8988T (cell line): ENCODE measurements at regions not wholly inside any gene's neighbourhood (a gene's known extent, or its start where the extent isn't known, plus 50 kb on each side); places are given as distances from the start of the nearest gene placed in this dataset.
"Not testable (repeated sequence)": the region's sequence is repeated elsewhere in the genome, so short reads cannot be mapped to it uniquely, and the experiment has no call there.

ENCODE experiments used
- DNase-seq: peaks from one replicate; pipeline ENCODE4 v3.0.0; 2011

DNA sequence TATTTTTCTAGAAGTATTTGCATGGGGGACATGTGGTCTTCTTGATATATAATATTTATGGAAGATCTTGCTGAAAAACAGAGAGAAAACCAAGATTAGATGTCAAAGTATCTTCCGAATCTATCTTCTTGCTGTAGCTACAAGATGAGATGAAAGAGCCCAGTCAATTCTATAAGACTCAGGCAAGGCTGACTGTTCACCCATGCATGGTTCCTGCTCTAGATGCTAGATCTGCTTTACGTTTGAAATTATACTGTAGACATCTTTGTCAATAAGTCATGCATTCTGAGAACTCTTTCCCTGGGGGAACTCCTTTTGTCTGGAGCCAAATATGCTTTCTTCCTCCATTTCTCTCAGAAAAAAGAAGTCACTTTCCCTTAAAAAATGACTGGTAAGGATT, 1292.0 kb downstream of the XPNPEP1 start:
- DNase-seq, result no peak

DNA sequence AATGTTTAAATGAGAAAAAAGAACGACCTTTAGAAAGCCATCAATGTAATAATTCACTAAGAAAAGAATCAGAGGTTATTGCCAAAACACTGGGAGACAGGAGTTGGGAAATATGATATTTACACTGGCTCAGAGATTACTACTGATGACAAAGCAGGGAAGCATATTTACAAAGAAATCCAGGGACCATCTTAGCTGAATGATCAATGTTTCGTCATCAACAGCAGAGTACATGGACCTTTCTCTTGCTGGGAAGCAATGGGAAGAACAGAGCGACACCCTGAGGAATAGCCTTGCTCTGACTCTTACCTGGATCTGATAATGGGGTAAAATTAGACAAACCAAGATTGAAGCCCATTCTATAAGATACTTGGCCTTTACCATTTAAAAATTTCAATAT, 1293.5 kb downstream of the XPNPEP1 start:
- DNase-seq, result no peak

DNA sequence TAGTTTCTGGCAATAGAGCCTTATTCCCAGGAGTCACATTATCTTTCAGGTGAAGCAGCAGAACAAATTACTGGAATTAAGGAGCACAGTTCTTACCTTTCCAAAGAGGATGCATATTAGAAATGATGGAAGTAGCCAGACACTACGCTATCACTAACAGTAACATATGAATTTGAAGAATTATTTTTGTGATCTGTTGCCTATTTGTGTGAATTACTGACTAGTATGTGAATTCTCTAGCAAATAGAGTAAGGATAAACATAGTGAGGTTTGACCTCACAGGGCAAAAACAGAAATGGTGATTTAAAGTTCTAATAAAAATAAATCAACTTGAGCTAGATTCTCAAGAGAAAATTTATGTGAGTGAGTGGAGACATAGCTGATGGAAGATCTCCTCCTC, 1299.3 kb downstream of the XPNPEP1 start:
- DNase-seq, result no peak

DNA sequence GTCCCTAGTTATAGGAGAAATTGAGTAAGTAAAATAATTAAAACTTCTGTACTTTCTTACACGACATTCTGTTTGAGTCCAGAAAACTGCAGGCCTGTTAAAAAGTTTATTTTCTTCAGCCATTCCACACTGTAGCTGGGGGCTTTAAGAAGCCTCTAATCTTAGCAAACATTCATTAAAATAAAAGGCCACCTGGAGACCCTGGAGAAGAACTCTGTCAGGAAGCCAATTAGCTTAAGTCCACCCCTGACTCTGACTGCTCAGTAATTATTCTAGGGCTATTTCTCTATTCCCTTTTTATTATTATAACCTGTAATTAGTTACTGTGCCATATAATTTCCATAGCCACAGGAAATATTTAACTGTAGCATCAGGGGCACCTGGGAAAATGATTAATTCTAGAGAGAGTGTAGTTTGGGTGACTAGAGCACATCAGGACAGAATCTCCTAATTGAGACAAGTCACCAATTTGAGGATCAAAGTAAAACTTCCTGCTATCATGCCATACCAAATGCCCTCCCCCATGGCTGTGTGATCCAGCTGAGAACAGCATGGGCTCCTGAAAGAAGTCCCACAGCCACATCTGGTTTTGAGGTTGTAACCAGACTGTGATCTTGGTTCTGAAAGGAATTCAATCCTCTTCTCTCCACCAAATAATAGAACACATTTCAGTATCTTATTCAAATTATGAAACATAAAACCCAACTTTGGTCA, 1302.3 kb downstream of the XPNPEP1 start:
- DNase-seq, result no peak

DNA sequence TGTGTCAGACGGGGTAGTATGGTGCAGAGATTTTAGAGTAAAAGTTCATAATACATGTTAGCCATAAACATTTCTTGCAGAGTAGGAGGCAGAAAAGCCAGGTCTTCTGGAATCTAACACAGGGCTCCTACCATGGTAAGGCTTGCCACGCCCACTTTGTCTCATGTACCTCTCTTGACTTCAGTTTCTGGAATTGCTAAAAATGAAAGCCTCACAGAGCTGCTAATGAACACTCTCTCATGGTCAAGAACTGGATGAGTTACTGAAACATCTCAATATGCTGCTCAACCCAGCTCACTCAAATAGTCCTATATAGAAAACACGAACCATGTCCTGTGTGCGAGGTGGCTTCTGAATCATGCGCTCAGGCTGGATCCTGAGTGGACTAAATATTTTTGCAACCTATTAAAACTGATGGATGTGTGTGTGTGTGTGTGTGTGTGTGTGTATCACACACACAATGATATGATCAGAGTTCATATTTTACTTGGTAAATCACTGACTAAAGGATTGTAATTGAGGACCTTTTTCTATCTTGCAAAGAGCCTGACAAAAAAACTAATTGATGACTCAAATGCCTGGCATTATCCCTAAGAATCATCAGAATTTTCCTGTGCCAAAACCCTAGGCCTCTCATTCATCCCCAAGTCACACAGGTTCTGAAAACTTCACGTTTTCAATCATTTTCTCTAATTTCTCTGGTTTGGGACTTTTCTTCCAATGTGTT, 1306.6 kb downstream of the XPNPEP1 start:
- no peak for DNase-seq

DNA sequence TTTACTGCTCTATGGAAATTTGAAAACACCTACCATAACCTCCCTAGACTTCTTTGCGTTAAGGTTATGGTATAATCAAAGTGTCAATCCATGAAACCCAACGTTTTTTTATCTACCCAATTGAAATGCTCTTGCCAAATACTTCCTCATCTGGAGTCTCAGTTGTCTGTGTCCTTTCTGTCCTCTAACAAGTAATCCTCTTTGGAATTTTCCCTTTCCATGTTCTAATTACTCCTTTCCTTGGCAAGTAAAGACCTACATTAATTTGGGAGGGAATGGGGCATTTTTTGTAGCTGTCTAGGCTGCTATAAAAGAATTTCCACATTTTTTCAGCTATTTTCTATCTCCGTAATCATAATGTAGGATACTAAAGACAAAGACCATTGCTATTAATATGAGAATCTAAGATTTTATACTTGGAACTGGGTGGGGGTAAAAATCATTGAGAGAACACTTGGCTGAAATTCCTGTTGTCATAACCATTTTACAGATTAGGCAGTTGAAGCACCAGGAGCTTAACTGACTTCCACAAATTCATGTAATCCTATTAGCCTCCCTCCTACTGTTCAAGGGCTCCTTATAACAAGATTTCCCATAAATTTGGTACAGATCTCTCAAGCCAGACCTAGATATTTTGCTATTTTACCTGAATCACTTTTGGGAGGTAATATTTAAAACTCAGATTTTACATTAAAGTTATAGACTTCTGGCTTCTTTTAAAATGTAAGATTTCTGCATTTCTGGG, 1307.6 kb downstream of the XPNPEP1 start:
- DNase-seq, result no peak

DNA sequence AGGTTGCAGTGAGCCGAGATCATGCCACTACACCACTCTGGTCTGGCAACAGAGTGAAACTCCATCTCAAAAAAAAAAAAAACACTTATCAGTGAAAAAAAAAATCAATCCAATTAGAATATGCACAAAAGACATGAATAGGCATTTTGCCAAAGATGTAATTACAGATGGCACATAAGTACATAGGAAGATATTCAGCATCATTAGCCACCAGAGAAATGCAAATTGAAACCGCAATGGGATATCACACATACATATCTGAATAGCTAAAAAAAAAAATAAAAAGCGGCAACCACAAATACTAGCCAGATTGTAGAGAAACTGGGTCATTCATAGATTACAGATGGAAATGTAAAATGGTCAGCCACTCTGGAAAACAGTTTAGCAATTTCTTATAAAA, 1310.8 kb downstream of the XPNPEP1 start:
- no peak for DNase-seq

DNA sequence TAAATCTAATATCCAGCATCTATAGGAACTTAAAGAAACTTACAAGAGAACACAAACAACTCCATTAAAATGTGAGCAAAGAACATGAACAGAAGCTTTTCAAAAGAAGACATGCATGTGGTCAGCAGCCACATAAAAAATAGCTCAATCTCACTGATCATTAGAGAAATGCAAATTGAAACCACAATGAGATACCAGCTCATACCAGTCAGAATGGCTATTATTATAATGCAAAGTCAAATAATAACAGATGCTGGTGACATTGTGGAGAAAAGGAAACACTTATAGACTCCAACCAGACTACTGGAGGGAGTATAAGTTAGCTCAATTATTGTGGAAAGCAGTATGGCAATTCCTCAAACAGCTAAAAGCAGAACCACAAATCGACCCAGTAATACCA, 1314.5 kb downstream of the XPNPEP1 start:
- DNase-seq, result no peak

DNA sequence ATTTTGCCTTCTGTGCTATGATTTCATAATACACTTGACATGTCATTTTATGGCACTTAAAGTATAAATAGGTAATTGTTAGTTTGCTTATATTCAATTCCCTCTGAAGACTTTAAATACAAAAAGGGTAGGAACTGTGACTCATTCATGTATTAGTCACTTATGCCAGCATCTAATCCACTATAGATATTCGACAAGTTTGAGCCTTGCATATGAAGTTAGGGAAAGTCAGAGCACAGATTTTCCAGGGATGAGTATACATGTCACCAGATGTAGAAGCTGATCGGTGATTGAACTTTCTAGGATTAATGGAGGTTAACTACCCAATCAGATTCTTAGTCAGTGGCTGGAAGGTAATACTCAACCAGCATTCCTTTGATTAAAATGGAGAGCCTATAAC, 1321.5 kb downstream of the XPNPEP1 start:
- no peak for DNase-seq

DNA sequence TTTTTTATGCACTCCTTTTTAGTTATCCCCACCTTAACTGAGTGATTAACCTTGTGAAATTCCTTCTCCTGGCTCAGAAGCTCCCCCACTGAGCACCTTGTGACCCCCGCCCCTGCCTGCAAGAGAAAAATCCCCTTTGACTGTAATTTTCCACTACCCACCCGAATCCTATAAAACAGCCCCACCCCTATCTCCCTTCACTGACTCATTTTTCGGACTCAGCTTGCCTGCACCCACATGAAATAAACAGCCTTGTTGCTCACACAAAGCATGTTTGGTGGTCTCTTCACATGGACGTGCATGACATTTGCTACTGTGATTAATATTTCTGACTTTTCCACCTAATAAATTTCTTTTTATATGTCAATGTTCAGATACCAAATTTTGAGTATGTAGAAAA, 1322.8 kb downstream of the XPNPEP1 start:
- not testable (repeated sequence) for DNase-seq

DNA sequence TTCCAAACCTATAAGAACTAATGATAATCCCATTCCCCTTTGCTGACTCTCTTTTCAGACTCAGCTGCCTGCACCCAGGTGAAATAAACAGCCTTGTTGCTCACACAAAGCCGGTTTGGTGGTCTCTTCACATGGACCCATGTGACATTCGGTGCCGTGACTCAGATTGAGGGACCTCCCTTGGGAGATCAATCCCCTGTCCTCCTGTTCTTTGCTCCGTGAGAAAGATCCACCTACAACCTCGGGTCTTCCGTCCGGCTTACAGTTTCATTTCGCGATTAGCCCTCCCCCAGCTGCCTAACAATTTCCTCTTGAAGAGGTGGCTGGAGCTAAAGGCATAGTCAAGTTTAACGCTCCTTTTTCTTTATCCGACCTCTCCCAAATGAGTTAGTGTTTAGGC, 1324.0 kb downstream of the XPNPEP1 start:
- DNase-seq, result not testable (repeated sequence)

DNA sequence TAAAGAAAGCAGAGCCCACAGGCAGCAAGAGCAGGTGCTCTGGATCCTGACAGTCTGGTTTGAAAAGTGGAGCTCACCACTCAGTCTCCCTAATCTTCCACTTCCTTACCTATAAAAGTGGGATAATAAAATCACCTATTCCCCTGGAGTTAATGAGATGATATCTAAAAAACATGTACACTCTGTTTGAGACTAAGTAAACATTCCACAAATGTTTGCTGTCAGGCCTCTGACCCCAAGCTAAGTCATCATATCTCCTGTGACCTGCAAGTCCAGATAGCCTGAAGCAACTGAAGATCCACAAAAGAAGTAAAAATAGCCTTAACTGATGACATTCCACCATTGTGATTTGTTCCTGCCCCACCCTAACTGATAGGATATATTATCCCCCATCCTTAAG, 1324.5 kb downstream of the XPNPEP1 start:
- DNase-seq, result no peak

DNA sequence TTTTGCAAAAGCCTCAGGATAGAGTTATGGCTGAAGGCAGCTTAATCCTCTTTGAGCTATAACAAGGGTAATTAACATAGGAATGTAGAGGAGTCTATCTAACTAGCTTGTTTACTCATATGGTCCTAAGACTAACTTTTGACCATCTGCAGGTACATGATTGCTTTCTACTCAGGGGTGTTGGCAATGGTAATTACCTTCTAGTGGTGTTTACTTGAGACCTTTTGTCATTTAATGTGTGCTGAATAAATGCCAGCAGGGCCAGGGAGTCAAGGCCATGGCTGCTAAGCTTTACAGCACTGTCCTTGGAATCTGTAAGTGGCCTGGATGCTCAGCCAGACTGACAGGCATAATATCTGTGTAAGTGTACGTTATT, 1325.0 kb downstream of the XPNPEP1 start:
- DNase-seq, result no peak

DNA sequence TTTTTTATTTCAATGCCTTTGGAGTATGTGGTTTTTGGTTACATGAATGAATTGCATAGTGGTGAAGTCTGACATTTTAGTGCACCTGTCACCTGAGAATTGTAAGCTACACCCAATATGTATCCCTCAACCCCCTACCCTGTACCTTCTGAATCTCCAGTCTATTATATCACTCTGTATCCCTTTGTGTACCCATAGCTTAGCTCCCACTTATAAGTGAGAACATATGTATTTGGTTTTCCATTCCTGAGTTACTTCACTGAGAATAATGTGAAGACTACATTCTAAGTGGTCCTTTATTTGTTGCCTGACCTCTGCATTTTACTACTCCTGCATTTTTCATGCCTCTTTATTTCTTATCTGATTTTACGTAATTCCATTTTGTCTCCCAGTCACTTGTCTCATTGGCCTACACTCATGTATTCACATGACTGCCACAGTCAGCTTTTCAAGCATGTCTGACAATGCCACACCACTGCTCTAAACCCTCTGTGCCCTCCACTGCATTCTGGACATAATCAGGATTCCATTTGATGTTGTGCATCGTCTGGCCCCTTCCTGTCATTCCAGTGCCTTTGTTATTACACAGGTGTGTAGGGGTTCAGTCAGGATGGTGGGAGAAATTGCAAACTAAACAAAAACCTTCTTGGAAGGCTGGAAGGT, 1325.5 kb downstream of the XPNPEP1 start:
- DNase-seq, result no peak

DNA sequence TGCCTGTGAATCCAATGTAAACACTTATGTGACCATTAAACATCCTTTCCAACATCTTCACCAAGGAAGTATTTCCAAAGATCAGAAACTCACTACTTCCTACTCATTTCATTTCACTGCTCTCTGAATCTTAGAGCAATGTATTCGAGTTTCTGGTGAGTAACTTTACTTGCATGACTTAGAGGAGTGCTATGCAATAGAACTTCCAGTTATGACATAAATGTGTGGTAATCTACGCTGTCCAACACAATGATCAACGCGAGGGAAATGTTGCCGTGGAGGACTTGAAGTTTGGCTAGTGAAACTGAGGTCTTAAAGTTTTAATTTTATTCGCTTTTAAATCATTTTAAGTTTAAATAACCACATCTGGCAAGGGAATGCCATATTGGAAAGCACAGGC, 1326.3 kb downstream of the XPNPEP1 start:
- no peak for DNase-seq

DNA sequence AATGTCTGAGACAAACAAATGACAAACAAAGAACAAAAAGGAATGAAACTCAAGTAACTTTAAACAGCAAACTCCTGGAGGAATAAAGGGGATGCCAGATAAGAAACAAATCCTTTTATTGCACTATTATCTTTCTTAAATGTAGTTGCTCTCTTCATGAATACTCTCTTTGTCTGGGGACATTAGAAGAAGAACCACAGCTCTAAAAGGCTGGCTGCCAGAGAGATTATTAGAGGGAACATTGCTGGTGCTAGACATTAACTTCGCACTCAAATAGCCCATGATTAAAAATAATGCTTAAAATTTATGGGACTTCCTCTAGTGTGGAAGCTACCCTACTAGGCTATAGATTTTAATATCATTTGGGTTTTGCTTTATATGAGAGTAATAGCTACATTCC, 1330.4 kb downstream of the XPNPEP1 start:
- no peak for DNase-seq

DNA sequence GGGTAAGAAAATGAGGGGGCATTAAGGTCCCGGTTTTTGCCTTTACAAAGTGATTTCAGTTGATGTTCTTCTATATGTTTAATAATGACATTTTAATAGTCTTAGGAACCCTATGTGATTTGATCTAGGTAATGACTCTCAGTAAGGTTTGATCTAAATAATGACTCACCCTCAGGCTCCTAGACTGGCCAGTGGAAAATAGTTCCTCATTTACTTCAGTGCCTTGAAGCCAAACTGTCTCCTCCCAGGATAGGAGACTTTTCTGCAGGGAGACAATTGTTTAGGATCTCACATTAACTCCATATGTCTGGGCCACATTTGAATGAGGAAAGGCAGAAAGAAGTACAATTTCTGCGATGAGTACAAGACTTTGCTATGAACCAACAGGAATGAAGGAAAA, 1331.9 kb downstream of the XPNPEP1 start:
- DNase-seq, result no peak

DNA sequence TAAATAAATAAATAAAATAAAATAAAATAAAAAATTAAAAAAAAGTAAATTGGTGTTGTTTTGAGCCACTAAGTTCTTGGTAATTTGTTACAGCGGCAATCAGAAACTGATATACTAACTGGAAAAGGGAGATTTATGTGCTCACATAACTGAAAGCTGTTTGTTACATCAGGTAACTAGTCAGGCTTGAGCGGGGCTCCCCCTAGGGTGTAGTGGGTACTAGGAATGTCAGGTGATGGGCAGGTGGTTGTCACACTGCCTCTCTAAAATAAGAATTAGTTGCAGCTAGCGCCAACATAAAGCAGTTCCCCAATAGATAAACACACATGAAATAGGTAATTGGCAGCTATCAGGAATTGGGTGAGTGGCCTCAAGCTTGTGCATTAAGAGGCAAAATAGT, 1336.9 kb downstream of the XPNPEP1 start:
- no peak for DNase-seq

DNA sequence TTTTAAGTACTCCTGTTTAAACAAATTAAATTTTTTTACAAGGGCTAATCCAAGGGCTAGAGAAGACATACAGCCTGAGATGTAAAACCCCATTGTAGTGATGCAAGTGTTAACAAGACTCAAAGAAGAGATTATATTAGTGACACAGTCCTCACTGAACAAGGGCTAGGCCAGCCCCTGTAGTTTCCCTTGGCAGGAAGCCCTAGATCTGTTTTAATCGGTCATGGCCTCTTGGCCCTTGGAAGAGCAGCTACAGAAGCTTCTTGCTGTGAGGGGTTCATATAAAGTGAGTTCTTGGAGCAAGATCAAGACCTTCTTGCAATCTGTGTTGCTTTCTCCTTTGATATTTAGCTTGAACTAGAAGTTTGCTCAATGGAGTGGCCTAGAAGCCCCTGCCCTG, 1339.4 kb downstream of the XPNPEP1 start:
- DNase-seq, result no peak

DNA sequence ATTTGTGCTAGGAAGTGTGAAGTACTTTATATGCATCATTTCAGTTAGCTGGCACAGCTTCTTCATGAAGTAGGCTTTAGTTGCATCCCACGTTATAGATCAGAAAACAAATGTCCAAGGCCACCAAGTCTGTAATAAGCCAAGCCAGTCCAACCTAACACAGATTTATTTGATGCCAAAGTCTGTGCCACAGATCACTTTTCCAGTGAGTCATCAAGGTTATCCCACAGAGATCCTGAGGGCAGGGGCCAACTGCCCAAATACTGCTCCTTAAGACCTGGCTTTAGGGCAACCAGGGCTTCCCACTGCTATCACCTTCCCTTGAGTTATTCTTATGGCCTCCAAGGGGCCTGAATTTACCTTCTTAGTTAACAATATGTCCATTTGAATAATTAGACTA, 1340.4 kb downstream of the XPNPEP1 start:
- DNase-seq, result no peak

DNA sequence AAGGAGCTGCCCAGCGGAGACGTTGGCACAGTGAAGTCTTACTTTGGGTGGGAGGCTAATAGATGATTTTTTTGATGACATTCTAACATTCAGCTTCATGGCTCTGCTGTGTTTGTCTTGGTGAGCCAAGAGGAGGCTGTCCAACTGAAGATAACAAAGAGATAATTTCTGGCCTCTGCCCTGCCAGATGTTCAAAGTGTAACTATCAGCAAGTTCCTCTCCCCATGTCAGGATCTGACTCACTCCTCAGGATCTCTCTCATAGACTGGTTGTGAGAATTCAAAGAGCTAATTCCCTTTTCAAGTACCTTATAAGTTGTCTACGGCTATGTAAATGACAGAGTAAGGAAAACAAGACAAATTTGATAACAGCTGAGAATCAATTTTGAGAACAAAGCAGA, 1340.9 kb downstream of the XPNPEP1 start:
- no peak for DNase-seq

DNA sequence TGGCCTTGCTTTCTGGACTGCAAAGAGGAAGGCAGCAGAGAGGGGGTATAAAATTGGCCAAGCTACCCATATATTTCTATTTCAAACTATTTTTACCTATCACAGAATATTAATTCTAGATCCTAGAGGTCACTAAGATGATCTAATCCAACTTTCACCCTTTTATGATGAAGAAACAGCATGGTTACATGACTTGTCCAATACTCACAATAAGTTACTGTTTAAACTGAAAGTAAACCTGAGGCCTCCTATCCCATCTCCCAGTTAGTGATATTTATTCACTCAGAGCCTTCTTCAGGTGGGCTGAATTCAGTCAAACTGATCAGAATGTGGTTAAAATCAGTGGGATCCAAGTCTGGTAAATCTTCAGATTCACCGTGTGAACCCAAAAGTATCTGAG, 1345.1 kb downstream of the XPNPEP1 start:
- DNase-seq, result no peak

DNA sequence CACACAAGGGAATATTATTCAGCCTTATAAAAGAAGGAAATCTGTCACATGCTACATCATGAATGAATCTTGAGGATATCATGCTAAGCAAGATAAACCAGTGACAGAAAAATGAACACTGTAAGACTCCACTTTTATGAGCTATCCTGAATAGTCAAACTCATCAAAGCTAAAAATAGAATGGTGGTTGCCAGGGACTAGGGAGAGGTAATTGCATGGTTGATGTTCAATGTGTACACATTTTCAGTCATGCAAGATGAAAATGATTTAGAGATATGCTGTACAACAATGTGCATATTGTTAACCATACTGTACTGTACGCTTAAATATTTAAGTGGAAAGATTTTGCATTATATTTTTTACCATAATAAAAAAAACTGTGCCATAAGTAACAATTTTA, 1349.1 kb downstream of the XPNPEP1 start:
- no peak for DNase-seq

DNA sequence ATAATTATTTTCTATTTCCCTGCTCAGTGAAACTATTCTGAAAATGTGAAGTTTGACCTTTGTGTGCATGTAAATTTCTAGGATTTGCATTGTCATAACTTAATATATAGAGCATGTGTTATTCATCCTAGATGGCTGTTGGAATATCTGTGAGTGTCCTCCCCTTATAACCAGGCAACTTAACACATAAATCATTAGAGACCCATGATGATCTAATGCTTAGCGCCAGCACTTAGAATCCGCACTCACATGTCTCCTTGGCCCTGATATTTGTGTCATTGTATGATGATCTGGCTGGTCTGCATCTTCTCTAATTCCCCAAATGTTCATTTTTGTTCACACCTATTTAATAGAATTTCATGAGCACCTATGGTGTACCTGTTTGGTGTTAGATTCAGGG, 1354.5 kb downstream of the XPNPEP1 start:
- DNase-seq, result no peak
